ENCODE measurements at regions not wholly inside any gene's neighbourhood (a gene's known extent, or its start where the extent isn't known, plus 50 kb on each side); places are given as distances from the start of the nearest gene placed in this dataset.

DNA sequence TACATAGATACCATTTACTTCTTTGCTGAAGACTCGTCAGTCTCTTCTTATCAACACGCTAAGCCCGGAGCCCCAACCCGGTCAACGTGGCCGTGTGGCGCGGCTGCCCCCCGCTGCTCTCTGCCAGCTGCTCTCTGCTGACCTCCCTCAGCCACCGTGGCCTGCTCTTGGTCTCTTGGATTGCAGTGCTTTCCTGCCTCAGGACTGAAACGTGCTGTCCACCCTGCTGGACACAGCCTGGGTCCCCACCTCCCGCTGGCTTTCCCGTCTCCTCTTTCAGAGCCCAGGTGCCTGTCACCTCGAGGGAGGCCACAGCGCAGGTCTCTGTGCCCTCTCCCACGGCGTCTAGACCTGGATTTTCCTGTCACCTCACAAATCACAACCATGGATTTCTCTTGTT is 388.1 kb upstream of the B3GAT1 start:
- TF ChIP-seq, protein P1, sequence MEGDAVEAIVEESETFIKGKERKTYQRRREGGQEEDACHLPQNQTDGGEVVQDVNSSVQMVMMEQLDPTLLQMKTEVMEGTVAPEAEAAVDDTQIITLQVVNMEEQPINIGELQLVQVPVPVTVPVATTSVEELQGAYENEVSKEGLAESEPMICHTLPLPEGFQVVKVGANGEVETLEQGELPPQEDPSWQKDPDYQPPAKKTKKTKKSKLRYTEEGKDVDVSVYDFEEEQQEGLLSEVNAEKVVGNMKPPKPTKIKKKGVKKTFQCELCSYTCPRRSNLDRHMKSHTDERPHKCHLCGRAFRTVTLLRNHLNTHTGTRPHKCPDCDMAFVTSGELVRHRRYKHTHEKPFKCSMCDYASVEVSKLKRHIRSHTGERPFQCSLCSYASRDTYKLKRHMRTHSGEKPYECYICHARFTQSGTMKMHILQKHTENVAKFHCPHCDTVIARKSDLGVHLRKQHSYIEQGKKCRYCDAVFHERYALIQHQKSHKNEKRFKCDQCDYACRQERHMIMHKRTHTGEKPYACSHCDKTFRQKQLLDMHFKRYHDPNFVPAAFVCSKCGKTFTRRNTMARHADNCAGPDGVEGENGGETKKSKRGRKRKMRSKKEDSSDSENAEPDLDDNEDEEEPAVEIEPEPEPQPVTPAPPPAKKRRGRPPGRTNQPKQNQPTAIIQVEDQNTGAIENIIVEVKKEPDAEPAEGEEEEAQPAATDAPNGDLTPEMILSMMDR (IDR thresholded peaks at IDR 0.05), result no peak
- no peak for TF ChIP-seq EP300 (IDR thresholded peaks at IDR 0.05; ENCODE audit: low read depth)
